ENCODE measurements at regions not wholly inside any gene's neighbourhood (a gene's known extent, or its start where the extent isn't known, plus 50 kb on each side); places are given as distances from the start of the nearest gene placed in this dataset.
"Not testable (repeated sequence)": the region's sequence is repeated elsewhere in the genome, so short reads cannot be mapped to it uniquely, and the experiment has no call there.

- DNase-seq: no peak
Observed at GRCh38 chr17:33862772-33863602, 392.1 kb upstream of the CCL2 start.

DNA sequence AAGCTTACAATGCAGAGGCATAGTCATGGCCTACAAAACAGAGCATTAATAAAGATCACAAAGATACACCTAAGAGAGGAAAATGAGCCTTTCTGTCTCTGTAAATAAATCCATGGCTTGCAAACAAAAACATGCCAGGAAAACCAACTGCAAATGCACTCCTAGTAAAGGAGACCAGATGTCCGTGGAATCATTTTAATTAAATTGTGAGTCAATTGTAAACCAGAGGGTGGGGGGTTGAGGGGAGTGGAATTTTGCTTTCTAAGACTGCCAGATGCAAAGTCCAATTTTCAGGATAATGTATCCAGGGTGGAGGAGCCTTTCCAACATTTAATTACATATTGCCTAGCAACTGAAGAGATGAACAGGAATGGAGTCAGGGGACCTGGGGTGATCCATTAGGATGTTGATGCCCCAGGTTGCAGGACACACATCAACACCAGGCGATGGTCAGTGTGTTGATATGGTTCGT, 390.3 kb upstream of the CCL2 start:
- no peak for DNase-seq

- DNase-seq: no peak
Observed at GRCh38 chr17:33868899-33869298, 386.2 kb upstream of the CCL2 start.

DNA sequence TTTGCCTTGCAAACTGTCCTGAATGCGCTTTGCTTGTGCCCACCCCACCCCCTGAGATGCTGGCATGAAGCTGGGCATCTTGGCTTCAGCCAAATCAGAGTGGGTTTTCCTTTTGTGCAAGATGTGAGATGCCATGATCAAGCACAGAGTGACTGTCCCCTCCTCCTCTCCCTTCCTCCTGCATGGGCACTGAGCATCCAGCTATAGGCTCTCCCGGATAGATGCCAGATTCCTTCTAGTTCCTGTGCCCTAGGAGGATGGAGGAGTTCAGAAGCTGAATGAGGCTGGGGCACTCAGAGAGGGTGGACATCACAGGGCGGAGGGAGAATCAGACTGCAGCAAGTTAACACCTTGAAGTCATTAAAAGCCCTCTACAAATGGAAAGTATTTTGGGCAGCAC, 384.1 kb upstream of the CCL2 start:
- no peak for DNase-seq

DNA sequence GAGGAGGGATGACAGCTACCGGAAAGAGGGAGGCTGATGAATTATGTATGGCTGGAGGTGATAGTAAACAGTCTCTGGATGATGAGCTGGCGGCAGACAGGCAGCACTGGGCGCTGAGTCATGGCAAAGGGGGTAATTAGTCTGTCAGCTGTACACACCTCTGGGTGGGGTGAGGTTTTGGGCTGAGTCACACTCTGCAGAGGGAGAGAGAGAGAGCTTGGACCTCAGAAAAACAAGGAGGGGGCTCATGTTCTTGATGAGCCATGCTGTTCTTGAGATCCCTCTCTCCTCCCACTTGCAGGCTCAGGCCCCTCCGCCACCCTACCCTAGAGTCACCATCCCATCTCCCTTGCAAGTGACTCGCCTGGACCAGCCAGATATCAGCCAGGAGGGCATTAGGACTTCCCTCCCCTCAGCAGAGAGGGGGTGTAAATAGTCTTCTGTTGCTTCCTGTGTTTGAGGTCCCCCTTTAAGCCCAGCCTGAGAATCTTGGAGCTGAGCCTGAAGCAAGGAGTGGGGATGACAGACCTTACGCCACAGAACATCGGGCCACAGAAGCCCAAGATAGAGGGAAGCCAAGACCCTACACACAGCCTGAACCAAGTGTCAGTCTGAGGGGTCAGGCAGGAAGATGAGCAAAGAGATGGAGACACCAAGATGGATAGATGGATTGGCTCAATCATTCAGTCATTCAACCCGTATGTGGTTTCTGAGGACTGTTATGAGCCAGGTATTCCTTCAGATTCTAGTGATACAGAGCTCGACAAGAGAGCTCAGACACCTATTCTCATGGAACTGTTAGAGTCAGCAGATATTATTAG, 383.2 kb upstream of the CCL2 start:
- DNase-seq: no peak

- no peak for DNase-seq
Observed at GRCh38 chr17:33873201-33873617, 381.9 kb upstream of the CCL2 start.

GRCh38 chr17:33874617-33875060, 380.4 kb upstream of the CCL2 start:
- no peak for DNase-seq

DNA sequence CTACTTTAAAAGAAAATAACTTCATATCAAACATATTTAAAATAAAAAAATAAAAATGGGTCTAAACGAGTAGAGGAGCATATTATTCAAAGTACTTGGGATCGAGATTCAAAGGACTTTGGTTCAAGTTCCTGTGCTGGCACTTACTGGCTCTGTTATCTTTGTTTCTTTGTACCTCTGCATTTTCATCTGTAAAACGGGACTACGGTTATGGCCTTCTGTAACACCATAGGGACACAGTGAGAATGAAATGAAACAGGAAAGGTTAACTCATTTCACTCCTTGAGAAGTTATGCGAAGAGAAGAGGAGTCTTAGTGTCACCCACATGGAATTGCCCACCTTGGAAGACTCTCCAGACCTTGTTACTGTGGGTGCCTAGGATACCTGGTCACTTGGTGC, 379.1 kb upstream of the CCL2 start:
- DNase-seq: no peak

DNA sequence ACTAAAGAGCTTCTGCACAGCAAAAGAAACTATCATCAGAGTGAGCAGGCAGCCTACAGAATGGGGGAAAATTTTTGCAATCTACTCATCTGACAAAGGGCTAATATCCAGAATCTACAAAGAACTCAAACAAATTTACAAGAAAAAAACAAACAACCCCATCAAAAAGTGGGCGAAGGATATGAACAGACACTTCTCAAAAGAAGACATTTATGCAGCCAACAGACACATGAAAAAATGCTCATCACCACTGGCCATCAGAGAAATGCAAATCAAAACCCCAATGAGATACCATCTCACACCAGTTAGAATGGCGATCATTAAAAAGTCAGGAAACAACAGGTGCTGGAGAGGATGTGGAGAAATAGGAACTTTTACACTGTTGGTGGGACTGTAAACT, 372.8 kb upstream of the CCL2 start:
- not testable (repeated sequence) for DNase-seq

DNA sequence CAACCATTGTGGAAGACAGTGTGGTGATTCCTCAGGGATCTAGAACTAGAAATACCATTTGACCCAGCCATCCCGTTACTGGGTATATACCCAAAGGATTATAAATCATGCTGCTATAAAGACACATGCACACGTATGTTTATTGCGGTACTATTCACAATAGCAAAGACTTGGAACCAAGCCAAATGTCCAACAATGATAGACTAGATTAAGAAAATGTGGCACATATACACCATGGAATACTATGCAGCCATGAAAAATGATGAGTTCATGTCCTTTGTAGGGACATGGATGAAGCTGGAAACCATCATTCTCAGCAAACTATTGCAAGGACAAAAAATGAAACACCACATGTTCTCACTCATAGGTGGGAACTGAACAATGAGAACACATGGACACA, 372.4 kb upstream of the CCL2 start:
- DNase-seq: not testable (repeated sequence)

GRCh38 chr17:33888455-33888854, 366.6 kb upstream of the CCL2 start:
- DNase-seq: no peak

GRCh38 chr17:33889040-33889439, 366.0 kb upstream of the CCL2 start:
- no peak for DNase-seq

DNA sequence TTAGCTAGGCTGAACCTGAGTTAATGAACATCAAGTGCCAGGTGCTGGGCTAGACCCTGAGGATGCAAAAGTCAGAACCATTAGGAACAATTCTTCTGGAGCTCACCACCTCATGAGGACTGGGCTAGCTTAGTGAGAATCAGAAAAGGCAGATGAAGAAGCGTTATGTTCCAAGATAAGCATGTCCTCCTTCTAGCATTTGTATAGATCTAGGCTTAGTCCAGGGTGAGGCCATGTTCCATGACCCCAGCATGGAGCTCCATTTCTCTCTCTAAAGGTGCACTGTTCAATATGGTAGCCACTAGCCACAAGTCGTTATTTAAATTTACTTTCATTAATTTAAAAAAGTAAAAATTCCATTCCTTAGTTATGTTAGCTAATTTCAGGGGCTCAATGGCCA, 365.3 kb upstream of the CCL2 start:
- no peak for DNase-seq

DNA sequence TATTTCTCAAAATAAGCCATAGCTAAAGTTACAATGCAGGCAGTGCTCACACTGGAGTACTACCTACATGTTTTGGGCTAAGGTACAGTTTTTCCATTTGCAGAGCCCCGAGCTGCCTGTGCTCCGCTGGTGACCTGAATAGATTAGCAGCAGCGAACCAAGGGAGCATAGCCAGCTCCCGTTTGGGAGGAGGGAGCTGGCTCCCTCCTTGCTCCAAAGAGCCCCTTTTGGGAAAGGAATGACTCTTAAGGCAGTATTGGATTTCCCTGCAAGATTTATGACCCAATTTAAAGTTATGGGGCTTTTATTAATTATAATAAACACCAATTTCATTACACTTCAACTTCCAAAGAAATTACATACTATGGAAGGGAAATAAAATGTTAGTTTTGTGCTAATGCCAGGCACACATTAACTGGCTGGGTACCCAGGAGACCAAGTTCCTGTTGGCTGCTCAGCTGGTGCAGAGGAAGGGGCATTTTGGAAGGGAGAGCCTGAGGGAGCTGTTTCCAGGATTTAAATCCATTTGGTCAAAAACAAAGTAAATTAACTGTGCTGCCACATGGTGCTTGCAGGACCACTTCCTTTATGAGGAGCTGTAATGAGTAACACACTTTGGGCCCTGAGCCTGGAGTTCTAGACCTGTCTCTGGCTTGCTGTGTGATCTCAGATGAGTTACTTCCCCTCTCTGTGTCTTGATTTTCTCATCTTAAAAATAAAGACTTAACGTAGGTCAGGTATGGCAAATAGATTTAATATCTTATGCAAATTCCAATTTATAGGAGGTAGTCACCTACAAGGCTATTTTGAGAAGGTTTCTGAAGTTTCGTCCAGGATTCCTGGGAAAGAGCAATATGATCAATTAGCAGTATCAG, 362.1 kb upstream of the CCL2 start:
- DNase-seq: no peak

GRCh38 chr17:33895491-33895890, 359.6 kb upstream of the CCL2 start:
- no peak for DNase-seq

GRCh38 chr17:33896263-33896662, 358.8 kb upstream of the CCL2 start:
- no peak for DNase-seq

GRCh38 chr17:33901085-33901484, 354.0 kb upstream of the CCL2 start:
- no peak for DNase-seq

- no peak for DNase-seq
Observed at GRCh38 chr17:33902901-33903449, 352.1 kb upstream of the CCL2 start.

GRCh38 chr17:33904476-33904875, 350.6 kb upstream of the CCL2 start:
- DNase-seq: no peak

- DNase-seq: no peak
Observed at GRCh38 chr17:33905338-33905800, 349.7 kb upstream of the CCL2 start.

DNA sequence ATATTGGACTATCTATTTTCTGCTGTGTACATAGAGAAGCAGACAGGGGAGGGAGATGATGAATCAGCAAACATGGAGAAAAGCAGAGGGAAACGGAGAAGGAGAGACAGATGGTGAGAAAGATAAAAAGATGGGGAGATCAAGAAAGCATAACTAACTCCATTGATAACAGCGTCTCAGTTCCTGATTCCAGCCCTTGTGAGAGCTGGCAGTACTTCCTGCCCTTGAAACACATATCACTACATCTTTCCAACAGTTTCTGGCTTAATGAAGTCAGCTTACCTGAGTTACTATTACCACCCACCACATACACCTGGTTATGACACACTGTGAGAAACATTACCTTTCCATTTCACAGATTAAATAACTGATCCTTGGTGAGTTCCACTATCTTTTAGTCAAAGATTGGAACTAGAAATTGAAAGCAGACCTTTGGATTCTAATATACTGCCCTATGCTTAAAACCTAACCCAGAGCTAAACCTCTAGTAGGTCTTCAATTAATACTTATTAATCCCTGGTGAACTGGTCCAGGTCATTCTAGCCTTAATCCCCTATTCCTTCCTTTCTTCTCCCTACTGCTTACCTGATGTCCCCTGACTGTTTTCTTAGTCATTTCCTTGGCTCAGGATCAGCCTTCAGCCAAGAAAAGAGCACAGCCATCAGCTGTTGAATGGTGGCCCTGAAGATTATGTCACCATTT, 346.6 kb upstream of the CCL2 start:
- DNase-seq: no peak

Data from activated CD8-positive, alpha-beta memory T cell treated with anti-CD3 and anti-CD28 coated beads, Interleukin-2, amount 50 U/mL, for 4 hours (primary cell).